ENCODE measurements at regions not wholly inside any gene's neighbourhood (a gene's known extent, or its start where the extent isn't known, plus 50 kb on each side); places are given as distances from the start of the nearest gene placed in this dataset.

- Histone ChIP-seq H3K27me3 (ENCODE audit: control insufficient read depth, low read length) (0 out of 2 replicates have a peak, but pooled peaks cover 2% of the 10 kb centered on the region), H3K9me3 (ENCODE audit: control insufficient read depth, insufficient read depth, low read length) (no peaks in the 10 kb centered on the region), H3K27ac (ENCODE audit: low read depth, low read length) (no peak overlapping the region), H3K79me2 (ENCODE audit: control insufficient read depth, low read length) (no peaks in the 10 kb centered on the region), H3K9me2 (replicated peaks; ENCODE audit: control insufficient read depth, low read length) (no peaks in the 10 kb centered on the region), H3K4me1 (ENCODE audit: control insufficient read depth, low read length) (no peaks in the 10 kb centered on the region), H4K20me1 (ENCODE audit: control insufficient read depth, insufficient read depth, low read depth, low read length) (no peaks in the 10 kb centered on the region), H3F3A (ENCODE audit: control insufficient read depth, insufficient read depth) (no peaks in the 10 kb centered on the region), H3K4me3 (ENCODE audit: low read length) (no peak overlapping the region), H3K36me3 (ENCODE audit: control insufficient read depth, low read length) (no peaks in the 10 kb centered on the region), H3K4me2 (ENCODE audit: low read length) (no peak overlapping the region)
- no peak for TF ChIP-seq EZH2phosphoT487 (IDR thresholded peaks at IDR 0.05; ENCODE audit: borderline replicate concordance, low read length)
- TF ChIP-seq CTCF (IDR thresholded peaks at IDR 0.05; ENCODE audit: low read depth, low read length, poor library complexity, severe bottlenecking): no peak
These were observed 124.3 kb upstream of the CPNE4 start for GRCh38 chr3:132159145-132159544.

- Histone ChIP-seq H3K4me1 (ENCODE audit: control insufficient read depth, low read length) (no peaks in the 10 kb centered on the region), H3K4me3 (ENCODE audit: low read length) (no peak overlapping the region), H3F3A (ENCODE audit: control insufficient read depth, insufficient read depth) (no peaks in the 10 kb centered on the region), H3K36me3 (ENCODE audit: control insufficient read depth, low read length) (no peaks in the 10 kb centered on the region), H3K27me3 (ENCODE audit: control insufficient read depth, low read length) (0 out of 2 replicates have a peak, but pooled peaks cover 2% of the 10 kb centered on the region), H4K20me1 (ENCODE audit: control insufficient read depth, insufficient read depth, low read depth, low read length) (no peaks in the 10 kb centered on the region), H3K9me3 (ENCODE audit: control insufficient read depth, insufficient read depth, low read length) (no peaks in the 10 kb centered on the region), H3K27ac (ENCODE audit: low read depth, low read length) (no peak overlapping the region), H3K4me2 (ENCODE audit: low read length) (no peak overlapping the region), H3K79me2 (ENCODE audit: control insufficient read depth, low read length) (no peaks in the 10 kb centered on the region), H3K9me2 (replicated peaks; ENCODE audit: control insufficient read depth, low read length) (no peaks in the 10 kb centered on the region)
- no peak for TF ChIP-seq EZH2phosphoT487 (IDR thresholded peaks at IDR 0.05; ENCODE audit: borderline replicate concordance, low read length)
- TF ChIP-seq CTCF (IDR thresholded peaks at IDR 0.05; ENCODE audit: low read depth, low read length, poor library complexity, severe bottlenecking): no peak
These were observed 125.4 kb upstream of the CPNE4 start for GRCh38 chr3:132160198-132160597.

GRCh38 chr3:132161608-132162007 lies 126.8 kb upstream of the CPNE4 start:
- H3K9me2 ChIP-seq (replicated peaks; ENCODE audit: control insufficient read depth, low read length): no peaks in the 10 kb centered on the region
- no peak overlapping the region for H3K27ac ChIP-seq (ENCODE audit: low read depth, low read length)
- no peak overlapping the region for H3K4me2 ChIP-seq (ENCODE audit: low read length)
- H3K9me3 ChIP-seq (ENCODE audit: control insufficient read depth, insufficient read depth, low read length): no peaks in the 10 kb centered on the region
- no peak overlapping the region for H3K4me3 ChIP-seq (ENCODE audit: low read length)
- H3K4me1 ChIP-seq (ENCODE audit: control insufficient read depth, low read length): no peaks in the 10 kb centered on the region
- H3K36me3 ChIP-seq (ENCODE audit: control insufficient read depth, low read length): no peaks in the 10 kb centered on the region
- H3K27me3 ChIP-seq (ENCODE audit: control insufficient read depth, low read length): 0 out of 2 replicates have a peak, but pooled peaks cover 2% of the 10 kb centered on the region
- no peaks in the 10 kb centered on the region for H4K20me1 ChIP-seq (ENCODE audit: control insufficient read depth, insufficient read depth, low read depth, low read length)
- TF ChIP-seq CTCF (IDR thresholded peaks at IDR 0.05; ENCODE audit: low read depth, low read length, poor library complexity, severe bottlenecking) (no peak), EZH2phosphoT487 (IDR thresholded peaks at IDR 0.05; ENCODE audit: borderline replicate concordance, low read length) (no peak)
- no peaks in the 10 kb centered on the region for H3F3A ChIP-seq (ENCODE audit: control insufficient read depth, insufficient read depth)
- no peaks in the 10 kb centered on the region for H3K79me2 ChIP-seq (ENCODE audit: control insufficient read depth, low read length)

Measured in DOHH2 (cell line).